A549 (cell line): ENCODE measurements at regions not wholly inside any gene's neighbourhood (a gene's known extent, or its start where the extent isn't known, plus 50 kb on each side); places are given as distances from the start of the nearest gene placed in this dataset.
"Not testable (repeated sequence)": the region's sequence is repeated elsewhere in the genome, so short reads cannot be mapped to it uniquely, and the experiment has no call there.

Experiments
- ATAC-seq, 2 experiments: fragments of 200-7000 bp in 1 of 2; fragments of >200 bp in 1 of 2; cut with Nextera tagmentation in 1 of 2; cut with Tn5 transposase in 1 of 2; 3 replicates each; pipeline versions ENCODE4 v1.8.0 to v1.9.1; 2018 to 2020; ENCODE audit warnings: mild to moderate bottlenecking in 1 of 2, moderate library complexity in 1 of 2
- CTCF ChIA-PET: fragments of 300-600 bp; sonication (Branson Sonifier 250); formaldehyde crosslinking; extraction: SDS; loops from one replicate; lab custom pipeline; 2021; ENCODE audit warnings: antibody characterized with exemption, inconsistent platforms; lab: Yijun Ruan, JAX
- POLR2A ChIA-PET: fragments of 350-600 bp; formaldehyde crosslinking; extraction: SDS; loops from one replicate; lab custom pipeline; 2021; ENCODE audit warnings: antibody characterized with exemption, inconsistent platforms; lab: Yijun Ruan, JAX
- DNase-seq, 2 experiments: peaks; one replicate each; pipeline versions ENCODE4 v3.0.0 to v3.0.0-alpha.2; 2011 to 2016; ENCODE audit warnings: low read depth in 1 of 2, low spot score in 1 of 2
- FAIRE-seq: peaks from 2 replicates; lab custom pipeline; 2011; peaks lifted over from hg19 to GRCh38; lab: Jason Lieb, UNC
- H3K27ac ChIP-seq, 2 experiments: fragments of >200 bp; sonication (Bioruptor Twin); formaldehyde crosslinking; 3 replicates each; pipeline ENCODE4 v1.5.1; 2016 to 2017
- H3K4me1 ChIP-seq: fragments of >200 bp; sonication (Bioruptor Twin); formaldehyde crosslinking; 3 replicates; pipeline ENCODE4 v1.6.1; 2016
- H3K4me2 ChIP-seq: fragments of >200 bp; sonication (Bioruptor Twin); formaldehyde crosslinking; 3 replicates; pipeline ENCODE4 v1.6.1; 2016
- H3K4me3 ChIP-seq: fragments of >200 bp; sonication (Bioruptor Twin); formaldehyde crosslinking; 3 replicates; pipeline ENCODE4 v1.5.1; 2016
- H3K9me3 ChIP-seq: fragments of >200 bp; sonication (Bioruptor Twin); formaldehyde crosslinking; 3 replicates; pipeline ENCODE4 v1.6.1; 2016
- ATOH8 ChIP-seq: fragments of 250-450 bp; sonication (Bioruptor Pico); IDR thresholded peaks from 2 replicates; pipeline ENCODE4 v1.5.0; 2020; ENCODE audit warnings: low read depth, mild to moderate bottlenecking, moderate library complexity
- CHD4 ChIP-seq: fragments of 200-600 bp; sonication (generic); IDR thresholded peaks from 2 replicates; pipeline ENCODE4 v1.6.1; 2016; ENCODE audit warnings: antibody characterized with exemption, mild to moderate bottlenecking, borderline replicate concordance
- CTCF ChIP-seq: fragments of >200 bp; sonication (Bioruptor Twin); formaldehyde crosslinking; IDR thresholded peaks from 3 replicates; pipeline ENCODE4 v1.5.1; 2016
- EHMT2 ChIP-seq: fragments of 200-600 bp; sonication (generic); IDR thresholded peaks from 2 replicates; pipeline ENCODE4 v1.6.1; 2016; ENCODE audit warnings: antibody characterized with exemption, low read depth, mild to moderate bottlenecking, moderate library complexity
- GATA3 ChIP-seq: IDR thresholded peaks from 2 replicates; pipeline ENCODE4 v1.6.1; 2012; ENCODE audit warnings: borderline replicate concordance
- HEYL ChIP-seq: fragments of 250-450 bp; sonication (Bioruptor Pico); IDR thresholded peaks from 2 replicates; pipeline ENCODE4 v1.8.0; 2021; ENCODE audit warnings: mild to moderate bottlenecking, moderate library complexity
- JUN ChIP-seq, 2 experiments: fragments of >200 bp; sonication (Bioruptor Twin); formaldehyde crosslinking; IDR thresholded peaks; 2 replicates in 1 of 2; 3 replicates in 1 of 2; pipeline ENCODE4 v1.6.1; 2016 to 2017
- KDM1A ChIP-seq: fragments of 200-600 bp; sonication (generic); IDR thresholded peaks from 2 replicates; pipeline ENCODE4 v1.6.1; 2016; ENCODE audit warnings: low read depth, mild to moderate bottlenecking
- KDM5A ChIP-seq: fragments of 200-600 bp; sonication (generic); IDR thresholded peaks from 2 replicates; pipeline ENCODE4 v1.6.1; 2016; ENCODE audit warnings: antibody characterized with exemption, mild to moderate bottlenecking
- NFE2L2 ChIP-seq: fragments of 150-350 bp; conservative IDR thresholded peaks from 2 replicates; pipeline ENCODE4 v1.6.1; 2014; ENCODE audit warnings: low read length
- PBX3 ChIP-seq: IDR thresholded peaks from 2 replicates; pipeline ENCODE4 v1.6.1; 2012
- RARB ChIP-seq: fragments of 250-450 bp; sonication (Bioruptor Pico); IDR thresholded peaks from 2 replicates; pipeline ENCODE4 v1.8.0; 2021; ENCODE audit warnings: mild to moderate bottlenecking, moderate library complexity
- RCOR1 ChIP-seq: fragments of 150-350 bp; IDR thresholded peaks from 2 replicates; pipeline ENCODE4 v1.6.1; 2014; ENCODE audit warnings: antibody characterized with exemption, low read length, low read depth
- RNF2 ChIP-seq: fragments of 200-600 bp; sonication (generic); IDR thresholded peaks from 2 replicates; pipeline ENCODE4 v1.6.1; 2016; ENCODE audit warnings: low read depth, mild to moderate bottlenecking, antibody characterized with exemption, moderate library complexity, borderline replicate concordance
- ZC3H11A ChIP-seq: fragments of 450-650 bp; IDR thresholded peaks from 2 replicates; pipeline ENCODE4 v1.6.1; 2014; ENCODE audit warnings: antibody characterized with exemption, mild to moderate bottlenecking
- ZFP36 ChIP-seq: fragments of 450-650 bp; IDR thresholded peaks from 2 replicates; pipeline ENCODE4 v1.6.1; 2014; ENCODE audit warnings: borderline replicate concordance; ENCODE audit not compliant: partially characterized antibody
- WGBS: methylation state at CpG from one replicate; pipeline ENCODE4 v1.1.6; 2017; ENCODE audit errors: missing lambda C conversion rate; 5-methylcytosine and 5-hydroxymethylcytosine counted together

- ATAC-seq: no peak
- POLR2A ChIA-PET: no interaction called here
- no peak for TF ChIP-seq KDM5A
- no peak for TF ChIP-seq CHD4
- no peak for TF ChIP-seq ZC3H11A
- no peak for TF ChIP-seq PBX3
These were observed 399.3 kb downstream of the TBC1D32 start for GRCh38 chr6:120935016-120935415.

GRCh38 chr6:120931520-120932180 lies 402.6 kb downstream of the TBC1D32 start:
- DNase-seq, POLR2A ChIA-PET, H3K4me1 ChIP-seq, CTCF ChIA-PET, H3K9me3 ChIP-seq, ATAC-seq, H3K4me3 ChIP-seq, FAIRE-seq, H3K4me2 ChIP-seq, H3K27ac ChIP-seq: not testable (repeated sequence)
- WGBS: 66% methylated on average over 8 of the region's 8 CpGs

More at GRCh38 chr6:120935016-120935415, 399.3 kb downstream of the TBC1D32 start:
- Histone ChIP-seq H3K4me3 (no peak overlapping the region), H3K27ac (no peak overlapping the region), H3K9me3 (no peaks in the 10 kb centered on the region), H3K4me2 (no peak overlapping the region), H3K4me1 (no peaks in the 10 kb centered on the region)
- CTCF ChIA-PET: no interaction called here
- DNase-seq (no peak), FAIRE-seq (no peak)
- WGBS: 2% methylated on average over 2 of the region's 2 CpGs

- H3K4me2 ChIP-seq, FAIRE-seq, H3K27ac ChIP-seq, POLR2A ChIA-PET, DNase-seq, CTCF ChIA-PET, ATAC-seq, H3K9me3 ChIP-seq, H3K4me1 ChIP-seq, H3K4me3 ChIP-seq: not testable (repeated sequence)
- WGBS: 8% methylated on average over 4 of the region's 4 CpGs
These were observed 403.8 kb downstream of the TBC1D32 start for GRCh38 chr6:120930500-120930899.

- POLR2A ChIA-PET: no interaction called here
- no peak for FAIRE-seq
- no peaks in the 10 kb centered on the region for H3K4me1 ChIP-seq
- H3K27ac ChIP-seq: no peak overlapping the region
- CTCF ChIA-PET: no interaction called here
- no peaks in the 10 kb centered on the region for H3K9me3 ChIP-seq
- H3K4me2 ChIP-seq: no peak overlapping the region
- WGBS: 0% methylated on average over 2 of the region's 2 CpGs
- no peak for DNase-seq
- ATAC-seq: no peak
- TF ChIP-seq HEYL (CRISPR knock-in tag) (no peak), ZFP36 (no peak), GATA3 (no peak), JUN (IDR thresholded peaks at IDR 0.05) (no peak), CHD4 (no peak), NFE2L2 (no peak), KDM5A (no peak), RNF2 (no peak), RCOR1 (no peak), ATOH8 (CRISPR knock-in tag) (no peak), KDM1A (no peak), EHMT2 (no peak), RARB (CRISPR knock-in tag) (no peak), CTCF (no peak)
- no peak overlapping the region for H3K4me3 ChIP-seq
These were observed 410.1 kb downstream of the TBC1D32 start for GRCh38 chr6:120924214-120924613.
